MCF 10A (cell line): ENCODE measurements at regions not wholly inside any gene's neighbourhood (a gene's known extent, or its start where the extent isn't known, plus 50 kb on each side); places are given as distances from the start of the nearest gene placed in this dataset.
A peak's percentile ranks its signal among the peaks of the same experiment; 100 is the strongest.

Experiments
- BruUV-seq: library from RNA; stranded (reverse); fragments of 400-500 nt; replicated peaks from 2 replicates; lab custom pipeline; 2021; lab: Mats Ljungman, UMichigan
- CTCF ChIA-PET: fragments of 300-600 bp; sonication (Branson Sonifier 250); formaldehyde crosslinking; extraction: SDS; loops from one replicate; lab custom pipeline; 2021; ENCODE audit warnings: antibody characterized with exemption, inconsistent platforms; lab: Yijun Ruan, JAX
- POLR2A ChIA-PET: fragments of 300-600, 350-650 bp; sonication (Branson Sonifier 250); formaldehyde crosslinking; extraction: SDS; loops from one replicate; lab custom pipeline; 2020; ENCODE audit warnings: antibody characterized with exemption, inconsistent platforms; lab: Yijun Ruan, JAX
- DNase-seq: peaks from one replicate; pipeline ENCODE4 v3.0.0-alpha.2; 2018; ENCODE audit not compliant: unreplicated experiment
- H3K27ac Mint-ChIP-seq: one replicate; pipeline ENCODE4 v1.8.0; 2022; ENCODE audit warnings: mild to moderate bottlenecking, low read depth, mixed read lengths; ENCODE audit not compliant: unreplicated experiment
- H3K27me3 Mint-ChIP-seq: one replicate; pipeline ENCODE4 v1.8.0; 2022; ENCODE audit warnings: mixed read lengths; ENCODE audit not compliant: insufficient read depth, unreplicated experiment
- H3K36me3 Mint-ChIP-seq: one replicate; pipeline ENCODE4 v1.8.0; 2022; ENCODE audit warnings: mild to moderate bottlenecking, moderate library complexity, mixed read lengths; ENCODE audit not compliant: insufficient read depth, unreplicated experiment
- H3K4me1 Mint-ChIP-seq: one replicate; pipeline ENCODE4 v1.8.0; 2022; ENCODE audit warnings: mixed read lengths; ENCODE audit not compliant: insufficient read depth, unreplicated experiment
- H3K4me3 Mint-ChIP-seq: one replicate; pipeline ENCODE4 v1.8.0; 2022; ENCODE audit warnings: mild to moderate bottlenecking, moderate library complexity, mixed read lengths; ENCODE audit not compliant: unreplicated experiment
- H3K9me3 Mint-ChIP-seq: one replicate; pipeline ENCODE4 v1.8.0; 2022; ENCODE audit warnings: mixed read lengths; ENCODE audit not compliant: unreplicated experiment
- intact Hi-C: fragments of 100-400 bp; cut with micrococcal nuclease; formaldehyde crosslinking; loops from 2 replicates; pipeline ENCODE4 v1.14.1; 2022
- TF ChIP-seq, protein P1 (sequence below): fragments of 200-600 bp; IDR thresholded peaks from one replicate; pipeline ENCODE4 v1.8.0; 2022; ENCODE audit warnings: antibody characterized with exemption, mild to moderate bottlenecking; ENCODE audit not compliant: unreplicated experiment

DNA sequence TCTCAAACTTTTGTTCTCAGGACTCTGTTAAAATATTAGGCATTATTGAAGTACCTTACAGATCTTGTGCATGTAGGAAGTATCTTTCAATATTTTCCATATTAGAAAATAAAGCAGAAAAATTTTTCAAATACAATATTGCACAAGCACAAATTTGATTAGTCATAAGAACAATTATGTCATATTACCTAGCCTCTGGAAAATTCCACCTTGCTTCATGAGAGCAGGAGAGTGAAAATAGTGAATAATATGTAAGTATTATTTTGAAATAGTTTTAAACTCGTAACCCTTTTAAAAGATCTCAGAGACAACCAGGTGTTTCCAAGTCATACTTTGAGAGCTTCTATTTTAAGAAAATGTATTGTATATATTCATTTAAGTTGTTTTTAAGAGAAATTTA, 1672.9 kb upstream of the ACO1 start:
- no peaks in the 10 kb centered on the region for H3K9me3 Mint-ChIP-seq
- no peaks in the 10 kb centered on the region for H3K36me3 Mint-ChIP-seq
- POLR2A ChIA-PET, result no interaction called here
- no peaks in the 10 kb centered on the region for H3K4me1 Mint-ChIP-seq
- intact Hi-C loops, result no loop called here
- H3K27me3 Mint-ChIP-seq, result peaks cover 14% of the 10 kb centered on the region
- no TSS peak for BruUV-seq
- no peak overlapping the region for H3K4me3 Mint-ChIP-seq
- H3K27ac Mint-ChIP-seq, result no peak overlapping the region
- DNase-seq, result peak; percentile 23
- TF ChIP-seq, protein P1, sequence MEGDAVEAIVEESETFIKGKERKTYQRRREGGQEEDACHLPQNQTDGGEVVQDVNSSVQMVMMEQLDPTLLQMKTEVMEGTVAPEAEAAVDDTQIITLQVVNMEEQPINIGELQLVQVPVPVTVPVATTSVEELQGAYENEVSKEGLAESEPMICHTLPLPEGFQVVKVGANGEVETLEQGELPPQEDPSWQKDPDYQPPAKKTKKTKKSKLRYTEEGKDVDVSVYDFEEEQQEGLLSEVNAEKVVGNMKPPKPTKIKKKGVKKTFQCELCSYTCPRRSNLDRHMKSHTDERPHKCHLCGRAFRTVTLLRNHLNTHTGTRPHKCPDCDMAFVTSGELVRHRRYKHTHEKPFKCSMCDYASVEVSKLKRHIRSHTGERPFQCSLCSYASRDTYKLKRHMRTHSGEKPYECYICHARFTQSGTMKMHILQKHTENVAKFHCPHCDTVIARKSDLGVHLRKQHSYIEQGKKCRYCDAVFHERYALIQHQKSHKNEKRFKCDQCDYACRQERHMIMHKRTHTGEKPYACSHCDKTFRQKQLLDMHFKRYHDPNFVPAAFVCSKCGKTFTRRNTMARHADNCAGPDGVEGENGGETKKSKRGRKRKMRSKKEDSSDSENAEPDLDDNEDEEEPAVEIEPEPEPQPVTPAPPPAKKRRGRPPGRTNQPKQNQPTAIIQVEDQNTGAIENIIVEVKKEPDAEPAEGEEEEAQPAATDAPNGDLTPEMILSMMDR, result no peak
- CTCF ChIA-PET, result no interaction called here

DNA sequence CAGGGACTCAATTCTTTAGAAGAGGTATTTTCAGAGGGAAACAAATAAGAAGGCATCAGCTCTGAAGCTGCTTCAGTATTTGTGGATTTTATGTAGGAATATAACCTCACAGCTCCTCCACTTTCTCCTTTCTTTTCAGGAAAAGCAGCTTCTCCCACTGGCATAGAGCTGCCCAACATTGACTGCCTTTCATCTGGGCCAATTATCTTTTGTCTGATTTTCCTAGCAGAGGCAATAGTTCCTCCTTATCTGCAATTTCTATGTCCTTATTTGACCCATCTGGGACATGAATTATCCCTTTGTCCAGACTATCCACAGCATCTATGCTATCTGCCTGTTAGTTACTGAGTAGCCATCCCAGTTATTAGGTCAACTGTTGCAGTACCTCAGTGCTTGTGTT, 1671.2 kb upstream of the ACO1 start:
- H3K36me3 Mint-ChIP-seq, result no peaks in the 10 kb centered on the region
- intact Hi-C loops, result no loop called here
- H3K27ac Mint-ChIP-seq, result no peak overlapping the region
- peaks cover 30% of the 10 kb centered on the region for H3K27me3 Mint-ChIP-seq
- H3K9me3 Mint-ChIP-seq, result no peaks in the 10 kb centered on the region
- H3K4me1 Mint-ChIP-seq, result no peaks in the 10 kb centered on the region
- ChIA-PET POLR2A (no interaction called here), CTCF (no interaction called here)
- DNase-seq, result no peak
- TF ChIP-seq, protein P1, result no peak
- no peak overlapping the region for H3K4me3 Mint-ChIP-seq
- BruUV-seq, result no TSS peak

GRCh38 chr9:30714389-30714788, 1670.1 kb upstream of the ACO1 start:
- Mint-ChIP-seq H3K9me3 (no peaks in the 10 kb centered on the region), H3K4me3 (no peak overlapping the region), H3K36me3 (no peaks in the 10 kb centered on the region), H3K27ac (no peak overlapping the region), H3K4me1 (no peaks in the 10 kb centered on the region), H3K27me3 (peaks cover 42% of the 10 kb centered on the region)
- ChIA-PET POLR2A (interaction anchor here (0.6 kb wide), 1 partner anchor 24 kb away, joined by 3 read pairs; no protein-coding TSS in a partner anchor), CTCF (interaction anchor here (0.6 to 0.7 kb wide), 4 partner anchors 38 to 963 kb away, joined by 3 read pairs; no protein-coding TSS in a partner anchor)
- TF ChIP-seq, protein P1, result no peak
- no TSS peak for BruUV-seq
- DNase-seq, result no peak
- intact Hi-C loops, result no loop called here

GRCh38 chr9:30718483-30718882, 1666.0 kb upstream of the ACO1 start:
- Mint-ChIP-seq H3K36me3 (no peaks in the 10 kb centered on the region), H3K27me3 (peaks cover 49% of the 10 kb centered on the region), H3K4me1 (no peaks in the 10 kb centered on the region), H3K4me3 (no peak overlapping the region), H3K27ac (no peak overlapping the region), H3K9me3 (no peaks in the 10 kb centered on the region)
- TF ChIP-seq, protein P1, result no peak
- ChIA-PET CTCF (no interaction called here), POLR2A (no interaction called here)
- DNase-seq, result no peak
- no TSS peak for BruUV-seq
- intact Hi-C loops, result no loop called here
